Body of pancreas (tissue), 4 donors: ENCODE measurements at regions not wholly inside any gene's neighbourhood (a gene's known extent, or its start where the extent isn't known, plus 50 kb on each side); places are given as distances from the start of the nearest gene placed in this dataset.
"Not testable (repeated sequence)": the region's sequence is repeated elsewhere in the genome, so short reads cannot be mapped to it uniquely, and the experiment has no call there.

ENCODE experiments used
- CTCF ChIP-seq, 7 experiments: fragments of 450-650 bp in 4 of 7; fragments of 200-600 bp in 3 of 7; sonication (generic) in 3 of 7; IDR thresholded peaks; one replicate each; pipeline ENCODE4 v1.5.1; 2016 to 2019; ENCODE audit warnings: antibody characterized with exemption in 7 of 7
- POLR2A ChIP-seq, 3 donors: fragments of 450-650 bp; IDR thresholded peaks; one replicate each; pipeline ENCODE4 v1.6.1; 2016; ENCODE audit warnings: antibody characterized with exemption in 3 of 3, mild to moderate bottlenecking in 2 of 3

- not testable (repeated sequence) for TF ChIP-seq CTCF, POLR2A (IDR thresholded peaks at IDR 0.05)
Measured at GRCh38 chr16:27641734-27642415, 91.9 kb downstream of the KATNIP start.
